Stimulated activated CD4-positive, alpha-beta T cell treated with anti-CD3 and anti-CD28 coated beads, Interleukin-15, amount 100 ng/mL, for 24 hours (primary cell): ENCODE measurements at regions not wholly inside any gene's neighbourhood (a gene's known extent, or its start where the extent isn't known, plus 50 kb on each side); places are given as distances from the start of the nearest gene placed in this dataset.
"Not testable (repeated sequence)": the region's sequence is repeated elsewhere in the genome, so short reads cannot be mapped to it uniquely, and the experiment has no call there.

Experiments
- DNase-seq: peaks from one replicate; pipeline ENCODE4 v3.0.0-alpha.2; 2020

DNA sequence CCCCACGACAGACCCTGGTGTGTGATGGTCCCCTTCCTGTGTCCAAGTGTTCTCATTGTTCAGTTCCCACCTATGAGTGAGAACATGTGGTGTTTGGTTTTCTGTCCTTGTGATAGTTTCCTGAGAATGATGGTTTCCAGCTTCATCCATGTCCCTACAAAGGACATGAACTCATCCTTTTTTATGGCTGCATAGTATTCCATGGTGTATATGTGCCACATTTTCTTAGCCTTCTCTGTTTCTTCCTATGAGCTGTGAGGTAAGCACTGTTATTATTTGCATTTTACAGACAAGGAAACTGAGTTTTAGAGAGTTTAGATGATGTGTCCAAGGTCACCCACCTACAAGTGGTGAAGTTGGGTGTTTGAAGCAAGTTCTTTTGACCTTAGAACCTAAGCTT is 51.1 kb upstream of the BNC1 start:
- DNase-seq = not testable (repeated sequence)

- no peak for DNase-seq
These were observed 54.9 kb upstream of the BNC1 start for GRCh38 chr15:83339396-83339795.

DNA sequence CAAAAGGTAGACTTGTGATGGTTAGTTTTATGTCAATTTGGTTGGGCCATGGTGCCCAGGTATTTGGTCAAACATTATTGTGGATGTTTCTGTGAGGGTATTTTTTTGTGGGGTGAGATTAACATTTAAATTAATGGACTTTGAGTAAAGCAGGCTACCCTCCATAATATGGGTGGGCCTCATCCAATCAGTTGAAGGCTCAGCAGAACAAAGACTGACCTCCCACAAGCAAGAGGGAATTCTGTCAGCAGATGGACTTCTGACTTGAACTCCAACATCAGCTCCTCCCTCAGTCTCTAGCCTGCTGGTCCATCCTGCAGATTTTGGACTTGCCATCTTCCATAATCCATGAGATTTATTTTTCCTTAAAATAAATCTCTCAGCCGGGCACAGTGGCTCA is 55.6 kb upstream of the BNC1 start:
- no peak for DNase-seq

GRCh38 chr15:83346342-83346741 is 61.9 kb upstream of the BNC1 start:
- no peak for DNase-seq

GRCh38 chr15:83352119-83352518 is 67.7 kb upstream of the BNC1 start:
- no peak for DNase-seq

DNA sequence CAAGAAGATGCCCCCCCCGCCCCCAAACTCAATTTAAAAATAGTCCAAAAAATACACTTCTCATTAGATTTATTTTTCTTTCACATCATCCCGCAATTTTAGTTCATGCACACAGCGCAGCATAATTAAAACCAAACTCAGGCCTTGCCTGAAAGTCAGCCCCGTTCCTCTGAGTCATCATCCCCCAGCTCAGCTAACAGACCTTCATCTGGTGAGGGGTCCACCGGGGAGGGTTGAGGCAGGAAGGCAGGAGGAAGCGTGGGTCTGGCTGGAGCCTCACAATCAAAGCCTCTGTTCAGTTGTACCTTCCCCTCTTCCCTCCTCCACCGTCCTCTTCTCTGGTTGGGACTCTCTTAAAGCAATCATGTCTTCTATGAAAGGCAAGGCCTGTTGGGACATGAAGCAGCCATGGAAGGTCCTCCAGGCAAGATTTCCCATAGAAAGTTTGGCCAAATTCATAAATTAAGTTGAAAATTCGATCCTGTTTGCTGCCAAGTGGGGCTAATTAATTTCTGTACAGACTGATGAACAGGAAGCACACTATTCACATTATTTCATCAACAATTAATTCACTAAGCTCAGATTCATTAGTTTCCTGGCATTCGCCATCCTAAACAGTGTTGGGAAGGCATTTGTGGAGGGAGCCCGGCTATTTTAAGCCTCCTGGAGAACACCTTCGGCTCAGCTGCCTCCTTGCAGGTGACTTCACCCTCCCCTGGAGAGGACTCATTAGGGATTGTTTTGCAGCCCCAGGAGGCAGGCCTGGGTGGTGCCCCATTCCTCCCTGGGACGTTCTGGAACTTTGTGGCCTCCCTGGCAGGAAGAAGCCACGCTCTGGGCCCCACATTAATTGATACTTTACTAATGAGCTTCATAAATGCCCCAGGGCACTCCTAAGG is 72.3 kb upstream of the BNC1 start:
- DNase-seq = no peak

- DNase-seq = no peak
These were observed 74.6 kb upstream of the BNC1 start for GRCh38 chr15:83358972-83359564.

GRCh38 chr15:83362706-83363105 is 78.2 kb upstream of the BNC1 start:
- DNase-seq = no peak

DNA sequence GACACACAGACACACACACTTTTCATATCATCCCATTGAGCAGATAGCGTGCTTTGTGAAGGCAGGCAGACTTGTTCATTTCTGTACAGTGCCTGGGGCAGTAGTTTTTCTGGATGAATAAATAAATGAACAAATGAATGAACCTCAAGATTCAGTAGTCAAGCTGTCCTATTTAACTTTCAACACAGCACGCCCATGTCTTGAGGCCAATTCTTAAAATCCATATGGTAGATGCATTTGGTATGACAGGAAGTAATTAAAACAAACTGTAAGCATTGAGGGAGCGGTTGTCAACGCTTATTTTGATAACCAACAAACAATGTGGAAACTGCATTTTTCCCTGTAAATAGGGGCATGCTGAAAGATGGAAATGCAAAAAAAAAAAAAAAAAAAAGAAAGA is 80.0 kb upstream of the BNC1 start:
- no peak for DNase-seq

GRCh38 chr15:83365370-83365938 is 81.0 kb upstream of the BNC1 start:
- peak; percentile 43 for DNase-seq

- no peak for DNase-seq
These were observed 74.7 kb upstream of the SH3GL3 start for GRCh38 chr15:83372434-83372891.

DNA sequence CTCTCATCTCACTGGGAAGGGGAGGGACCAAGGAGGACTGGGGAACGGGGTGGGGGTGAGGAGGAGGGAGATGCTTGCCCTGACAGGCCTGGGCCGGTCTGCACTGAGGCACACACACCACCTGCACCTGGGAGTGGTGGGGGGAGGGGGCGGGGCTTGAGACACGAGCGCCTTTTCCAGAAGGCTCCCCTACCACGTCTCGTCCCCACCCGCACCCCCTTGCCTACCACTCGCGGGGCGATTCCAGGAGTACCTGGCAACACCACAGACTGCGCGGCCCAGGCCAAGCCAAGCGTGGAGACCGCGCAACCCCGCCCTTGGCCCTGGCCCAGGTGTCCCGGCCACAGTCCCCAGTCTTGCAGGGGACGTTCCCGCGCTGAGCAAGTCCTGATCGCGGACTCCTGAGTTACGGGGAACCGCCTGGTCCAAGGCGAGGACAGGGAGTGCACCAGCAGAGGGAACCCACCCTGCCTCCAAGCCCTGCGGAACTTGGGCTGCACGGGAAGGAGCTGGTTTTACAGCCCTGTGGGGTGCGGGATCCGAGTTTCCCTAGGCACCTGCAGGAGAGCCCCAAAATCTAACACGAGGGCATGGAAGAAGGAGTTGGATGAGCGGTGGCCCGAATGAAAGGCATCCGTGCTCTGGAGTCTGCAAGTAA is 68.1 kb upstream of the SH3GL3 start:
- DNase-seq = no peak

DNA sequence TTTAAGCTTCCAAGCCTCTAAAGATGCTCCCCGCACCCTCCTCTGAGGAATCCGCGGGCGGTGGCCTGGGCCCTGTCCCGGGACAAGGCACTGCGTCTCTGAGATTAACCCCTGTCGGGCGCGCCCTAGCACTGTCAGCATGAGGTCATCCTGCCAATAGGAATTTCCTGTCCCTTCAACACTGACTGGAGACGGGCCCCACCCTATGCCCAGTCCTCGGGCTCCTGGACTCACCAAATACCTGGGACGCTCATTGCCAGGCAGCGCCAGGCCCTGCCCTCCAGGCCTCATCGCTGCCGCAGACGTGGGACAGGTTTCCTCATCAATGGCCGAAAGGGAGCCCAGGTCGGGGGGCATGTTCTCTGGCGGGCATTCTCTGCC is 67.6 kb upstream of the SH3GL3 start:
- DNase-seq = no peak

GRCh38 chr15:83380059-83380458 is 67.1 kb upstream of the SH3GL3 start:
- no peak for DNase-seq

GRCh38 chr15:83380682-83381081 is 66.5 kb upstream of the SH3GL3 start:
- DNase-seq = peak; percentile 54

DNA sequence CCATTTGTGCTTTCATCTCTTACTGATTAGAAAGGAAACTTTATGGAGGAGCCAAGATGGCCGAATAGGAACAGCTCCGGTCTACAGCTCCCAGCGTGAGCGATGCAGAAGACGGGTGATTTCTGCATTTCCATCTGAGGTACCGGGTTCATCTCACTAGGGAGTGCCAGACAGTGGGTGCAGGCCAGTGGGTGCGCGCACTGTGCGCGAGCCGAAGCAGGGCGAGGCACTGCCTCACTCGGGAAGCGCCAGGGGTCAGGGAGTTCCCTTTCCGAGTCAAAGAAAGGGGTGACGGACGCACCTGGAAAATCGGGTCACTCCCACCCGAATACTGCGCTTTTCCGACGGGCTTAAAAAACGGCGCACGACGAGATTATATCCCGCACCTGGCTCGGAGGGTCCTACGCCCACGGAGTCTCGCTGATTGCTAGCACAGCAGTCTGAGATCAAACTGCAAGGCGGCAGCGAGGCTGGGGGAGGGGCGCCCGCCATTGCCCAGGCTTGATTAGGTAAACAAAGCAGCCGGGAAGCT is 63.5 kb upstream of the SH3GL3 start:
- DNase-seq = not testable (repeated sequence)

DNA sequence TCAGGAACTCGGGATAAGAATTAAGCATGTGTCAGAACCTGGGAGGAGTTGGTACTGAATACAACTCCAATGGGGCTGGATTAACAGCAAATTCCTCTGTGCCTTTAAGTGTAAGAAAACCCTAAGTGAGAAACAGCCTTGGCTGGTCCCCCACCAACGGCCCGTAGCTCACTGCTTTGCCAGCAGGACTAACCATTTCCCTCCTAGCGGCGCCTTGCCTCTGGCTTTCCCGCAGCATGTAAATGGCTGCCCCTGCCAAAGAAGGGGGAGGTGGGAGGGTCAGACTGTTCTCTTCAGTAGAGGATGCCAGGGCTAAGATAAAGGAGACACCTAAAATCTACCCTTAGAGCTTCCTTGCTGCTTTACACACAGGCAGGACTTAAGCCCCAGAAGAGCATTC is 51.0 kb upstream of the SH3GL3 start:
- DNase-seq = no peak
